Keratinocyte (primary cell): ENCODE measurements at regions not wholly inside any gene's neighbourhood (a gene's known extent, or its start where the extent isn't known, plus 50 kb on each side); places are given as distances from the start of the nearest gene placed in this dataset.

Source experiments
- DNase-seq: peaks from one replicate; pipeline ENCODE4 v3.0.0-alpha.2; 2011; ENCODE audit warnings: low read depth, missing footprints, low spot score
- FAIRE-seq: peaks from 2 replicates; lab custom pipeline; 2011; peaks lifted over from hg19 to GRCh38; lab: Jason Lieb, UNC
- H2AFZ ChIP-seq: 2 replicates; pipeline ENCODE4 v1.6.0; 2012; ENCODE audit warnings: low read length, control low read depth, inconsistent platforms; ENCODE audit not compliant: control insufficient read depth
- H3K27ac ChIP-seq: 2 replicates; pipeline ENCODE4 v1.5.1; 2011; ENCODE audit warnings: low read length; ENCODE audit not compliant: control insufficient read depth, insufficient read depth
- H3K27me3 ChIP-seq: 3 replicates; pipeline ENCODE4 v1.6.0; 2011; ENCODE audit warnings: low read length; ENCODE audit not compliant: control insufficient read depth, insufficient read depth; ENCODE audit errors: extremely low read depth
- H3K36me3 ChIP-seq, 2 experiments: 2 replicates in 1 of 2; 3 replicates in 1 of 2; pipeline ENCODE4 v1.5.1; 2011; ENCODE audit warnings: low read length in 2 of 2, mild to moderate bottlenecking in 1 of 2; ENCODE audit not compliant: control insufficient read depth in 2 of 2, insufficient read depth in 2 of 2; ENCODE audit errors: extremely low read depth in 1 of 2
- H3K4me1 ChIP-seq: 3 replicates; pipeline ENCODE4 v1.5.1; 2011; ENCODE audit warnings: low read length; ENCODE audit not compliant: control insufficient read depth, insufficient read depth; ENCODE audit errors: extremely low read depth
- H3K4me2 ChIP-seq: 3 replicates; pipeline ENCODE4 v1.6.0; 2011; ENCODE audit warnings: low read depth, low read length; ENCODE audit not compliant: control insufficient read depth, insufficient read depth; ENCODE audit errors: extremely low read depth
- H3K4me3 ChIP-seq, 3 experiments: fragments of 200-600 bp in 1 of 3; sonication (generic) in 1 of 3; 2 replicates in 2 of 3; 3 replicates in 1 of 3; pipeline ENCODE4 v1.5.1; 2011 to 2016; ENCODE audit warnings: low read length in 3 of 3, mild to moderate bottlenecking in 3 of 3, control low read depth in 2 of 3, inconsistent platforms in 1 of 3, low read depth in 1 of 3, mixed read lengths in 1 of 3, mixed run types in 1 of 3, moderate library complexity in 1 of 3; ENCODE audit not compliant: control insufficient read depth in 2 of 3, insufficient read depth in 2 of 3; ENCODE audit errors: extremely low read depth in 1 of 3
- H3K79me2 ChIP-seq: 2 replicates; pipeline ENCODE4 v1.6.0; 2012; ENCODE audit warnings: low read length; ENCODE audit not compliant: control insufficient read depth, insufficient read depth
- H3K9ac ChIP-seq: 3 replicates; pipeline ENCODE4 v1.6.0; 2011; ENCODE audit warnings: low read length; ENCODE audit not compliant: control insufficient read depth, insufficient read depth; ENCODE audit errors: extremely low read depth
- H3K9me1 ChIP-seq: 3 replicates; pipeline ENCODE4 v1.6.0; 2011; ENCODE audit warnings: low read length; ENCODE audit not compliant: control insufficient read depth, insufficient read depth; ENCODE audit errors: extremely low read depth
- H3K9me3 ChIP-seq: 2 replicates; pipeline ENCODE4 v1.5.1; 2012; ENCODE audit warnings: low read depth, low read length; ENCODE audit not compliant: control insufficient read depth
- H4K20me1 ChIP-seq: 3 replicates; pipeline ENCODE4 v1.6.0; 2011; ENCODE audit warnings: low read length; ENCODE audit not compliant: control insufficient read depth, insufficient read depth; ENCODE audit errors: extremely low read depth
- CTCF ChIP-seq, 3 experiments: IDR thresholded peaks in 1 of 3; conservative IDR thresholded peaks in 1 of 3; optimal IDR thresholded peaks in 1 of 3; 2 replicates in 2 of 3; 3 replicates in 1 of 3; pipeline versions ENCODE3 to v1.5.1; 2011; ENCODE audit warnings: low read length in 3 of 3, mild to moderate bottlenecking in 3 of 3, moderate library complexity in 2 of 3, control low read depth in 1 of 3, inconsistent platforms in 1 of 3; ENCODE audit not compliant: insufficient read depth in 2 of 3; ENCODE audit errors: extremely low read depth in 1 of 3
- EZH2 ChIP-seq: IDR thresholded peaks from one replicate; pipeline ENCODE4 v1.6.1; 2012; ENCODE audit warnings: inconsistent platforms, mild to moderate bottlenecking, low read length, moderate library complexity
- dilution Hi-C: fragments of 300-500 bp; cut with MboI; formaldehyde crosslinking; loops from one replicate; pipeline ENCODE4 v1.7.0; 2020; ENCODE audit warnings: low sequenced_read_pairs; ENCODE audit not compliant: extremely low pct_ligation_motif_present

GRCh38 chr15:39403640-39404117 is 177.2 kb upstream of the THBS1 start:
- H3K27me3 ChIP-seq = no peaks in the 10 kb centered on the region
- H3K9ac ChIP-seq = no peak overlapping the region
- no peak overlapping the region for H2AFZ ChIP-seq
- H3K79me2 ChIP-seq = no peaks in the 10 kb centered on the region
- H4K20me1 ChIP-seq = no peaks in the 10 kb centered on the region
- no peak for DNase-seq
- H3K27ac ChIP-seq = peak overlapping the region; percentile 21
- peaks cover 31% of the 10 kb centered on the region for H3K4me1 ChIP-seq
- dilution Hi-C loops = no loop called here
- H3K9me3 ChIP-seq = no peaks in the 10 kb centered on the region
- no peaks in the 10 kb centered on the region for H3K9me1 ChIP-seq
- no peaks in the 10 kb centered on the region for H3K36me3 ChIP-seq
- no peak overlapping the region for H3K4me3 ChIP-seq
- no peak for TF ChIP-seq CTCF (optimal IDR thresholded peaks at IDR 0.05 in 1 of 3, IDR thresholded peaks at IDR 0.05 in 1 of 3, conservative IDR thresholded peaks at IDR 0.05 in 1 of 3; ENCODE audit: extremely low read depth in 1 of 3, insufficient read depth in 2 of 3, low read length in 3 of 3)
- TF ChIP-seq EZH2 = no peak
- H3K4me2 ChIP-seq = peak overlapping the region; percentile 33
- peak; percentile 52 for FAIRE-seq

GRCh38 chr15:39404767-39405181 is 176.1 kb upstream of the THBS1 start:
- no peaks in the 10 kb centered on the region for H3K9me1 ChIP-seq
- no peak overlapping the region for H3K4me3 ChIP-seq
- H3K27ac ChIP-seq = peak overlapping the region; percentile 21
- FAIRE-seq (peak; percentile 97), DNase-seq (peak; percentile 97)
- peaks cover 31% of the 10 kb centered on the region for H3K4me1 ChIP-seq
- no peaks in the 10 kb centered on the region for H3K79me2 ChIP-seq
- TF ChIP-seq EZH2 = no peak
- no peak for TF ChIP-seq CTCF (optimal IDR thresholded peaks at IDR 0.05 in 1 of 3, IDR thresholded peaks at IDR 0.05 in 1 of 3, conservative IDR thresholded peaks at IDR 0.05 in 1 of 3; ENCODE audit: extremely low read depth in 1 of 3, insufficient read depth in 2 of 3, low read length in 3 of 3)
- no peaks in the 10 kb centered on the region for H4K20me1 ChIP-seq
- H3K4me2 ChIP-seq = peak overlapping the region; percentile 33
- dilution Hi-C loops = no loop called here
- no peak overlapping the region for H3K9ac ChIP-seq
- no peaks in the 10 kb centered on the region for H3K9me3 ChIP-seq
- no peaks in the 10 kb centered on the region for H3K36me3 ChIP-seq
- no peak overlapping the region for H2AFZ ChIP-seq
- H3K27me3 ChIP-seq = no peaks in the 10 kb centered on the region
